Type B pancreatic cell (in vitro differentiated cells): ENCODE measurements at regions not wholly inside any gene's neighbourhood (a gene's known extent, or its start where the extent isn't known, plus 50 kb on each side); places are given as distances from the start of the nearest gene placed in this dataset.

Experiments
- DNase-seq: peaks from one replicate; pipeline ENCODE4 v3.0.0; 2021; ENCODE audit warnings: mixed read lengths; ENCODE audit not compliant: unreplicated experiment; ENCODE audit errors: extremely low spot score
- H3K27ac Mint-ChIP-seq: 2 replicates; pipeline ENCODE4 v1.8.0; 2021; ENCODE audit warnings: mild to moderate bottlenecking, mixed read lengths
- H3K27me3 Mint-ChIP-seq: 2 replicates; pipeline ENCODE4 v1.8.0; 2021; ENCODE audit warnings: mixed read lengths
- H3K36me3 Mint-ChIP-seq: 2 replicates; pipeline ENCODE4 v1.8.0; 2021; ENCODE audit warnings: mixed read lengths
- H3K4me1 Mint-ChIP-seq: one replicate; pipeline ENCODE4 v1.8.0; 2021; ENCODE audit warnings: mixed read lengths; ENCODE audit not compliant: unreplicated experiment
- H3K4me3 Mint-ChIP-seq: 2 replicates; pipeline ENCODE4 v1.8.0; 2021; ENCODE audit warnings: mild to moderate bottlenecking, mixed read lengths
- H3K9me3 Mint-ChIP-seq: 2 replicates; pipeline ENCODE4 v1.8.0; 2021; ENCODE audit warnings: mixed read lengths
- TF ChIP-seq, protein P1 (sequence below): fragments of 200-600 bp; sonication (generic); conservative IDR thresholded peaks from 2 replicates; pipeline ENCODE4 v1.5.0; 2021; ENCODE audit warnings: antibody characterized with exemption, mild to moderate bottlenecking

DNA sequence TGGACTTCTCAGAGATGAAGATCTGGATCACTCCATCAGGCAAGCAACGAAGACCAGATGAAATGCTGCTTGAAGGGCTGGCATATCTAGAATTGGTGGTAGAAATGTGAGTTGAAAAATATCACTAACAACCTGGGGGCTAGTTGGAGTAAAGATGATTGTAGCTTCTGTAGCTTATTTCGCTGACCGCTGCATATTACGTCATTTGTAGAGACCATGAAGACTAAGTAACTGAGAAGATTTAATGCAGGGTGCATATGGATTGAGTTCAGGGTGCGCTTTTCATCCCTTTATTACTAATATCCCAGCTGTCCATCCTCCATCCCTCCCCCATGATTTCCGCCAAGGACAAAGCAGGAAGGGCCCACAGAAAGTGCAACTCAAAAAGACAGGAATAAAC is 1364.0 kb downstream of the PCDH9 start:
- H3K9me3 Mint-ChIP-seq: no peaks in the 10 kb centered on the region
- no peak overlapping the region for H3K4me3 Mint-ChIP-seq
- DNase-seq: no peak
- H3K36me3 Mint-ChIP-seq: no peaks in the 10 kb centered on the region
- no peaks in the 10 kb centered on the region for H3K27me3 Mint-ChIP-seq
- no peaks in the 10 kb centered on the region for H3K4me1 Mint-ChIP-seq
- TF ChIP-seq, protein P1, sequence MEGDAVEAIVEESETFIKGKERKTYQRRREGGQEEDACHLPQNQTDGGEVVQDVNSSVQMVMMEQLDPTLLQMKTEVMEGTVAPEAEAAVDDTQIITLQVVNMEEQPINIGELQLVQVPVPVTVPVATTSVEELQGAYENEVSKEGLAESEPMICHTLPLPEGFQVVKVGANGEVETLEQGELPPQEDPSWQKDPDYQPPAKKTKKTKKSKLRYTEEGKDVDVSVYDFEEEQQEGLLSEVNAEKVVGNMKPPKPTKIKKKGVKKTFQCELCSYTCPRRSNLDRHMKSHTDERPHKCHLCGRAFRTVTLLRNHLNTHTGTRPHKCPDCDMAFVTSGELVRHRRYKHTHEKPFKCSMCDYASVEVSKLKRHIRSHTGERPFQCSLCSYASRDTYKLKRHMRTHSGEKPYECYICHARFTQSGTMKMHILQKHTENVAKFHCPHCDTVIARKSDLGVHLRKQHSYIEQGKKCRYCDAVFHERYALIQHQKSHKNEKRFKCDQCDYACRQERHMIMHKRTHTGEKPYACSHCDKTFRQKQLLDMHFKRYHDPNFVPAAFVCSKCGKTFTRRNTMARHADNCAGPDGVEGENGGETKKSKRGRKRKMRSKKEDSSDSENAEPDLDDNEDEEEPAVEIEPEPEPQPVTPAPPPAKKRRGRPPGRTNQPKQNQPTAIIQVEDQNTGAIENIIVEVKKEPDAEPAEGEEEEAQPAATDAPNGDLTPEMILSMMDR: no peak
- H3K27ac Mint-ChIP-seq: no peak overlapping the region

DNA sequence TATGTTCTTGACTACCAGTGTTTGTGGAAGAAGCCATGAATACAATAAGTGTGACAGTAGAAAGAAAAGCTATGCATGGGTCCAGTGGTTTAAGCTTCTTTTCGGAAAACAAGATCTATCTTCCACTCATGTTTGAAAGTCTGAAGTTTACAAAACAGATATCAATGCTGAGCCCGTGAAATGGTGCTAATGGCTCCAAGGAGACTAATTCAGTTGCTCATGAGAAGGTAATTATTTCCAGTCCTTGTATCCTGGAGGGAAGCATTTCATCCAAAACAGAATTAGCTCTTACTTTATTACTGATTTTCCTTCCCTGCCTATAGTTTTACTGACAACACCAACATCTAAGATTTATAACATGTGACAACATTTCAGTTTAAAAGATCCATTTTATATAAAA is 1364.9 kb downstream of the PCDH9 start:
- Mint-ChIP-seq H3K4me3 (no peak overlapping the region), H3K36me3 (no peaks in the 10 kb centered on the region), H3K4me1 (no peaks in the 10 kb centered on the region), H3K27me3 (no peaks in the 10 kb centered on the region), H3K9me3 (no peaks in the 10 kb centered on the region), H3K27ac (no peak overlapping the region)
- no peak for DNase-seq
- TF ChIP-seq, protein P1: no peak

DNA sequence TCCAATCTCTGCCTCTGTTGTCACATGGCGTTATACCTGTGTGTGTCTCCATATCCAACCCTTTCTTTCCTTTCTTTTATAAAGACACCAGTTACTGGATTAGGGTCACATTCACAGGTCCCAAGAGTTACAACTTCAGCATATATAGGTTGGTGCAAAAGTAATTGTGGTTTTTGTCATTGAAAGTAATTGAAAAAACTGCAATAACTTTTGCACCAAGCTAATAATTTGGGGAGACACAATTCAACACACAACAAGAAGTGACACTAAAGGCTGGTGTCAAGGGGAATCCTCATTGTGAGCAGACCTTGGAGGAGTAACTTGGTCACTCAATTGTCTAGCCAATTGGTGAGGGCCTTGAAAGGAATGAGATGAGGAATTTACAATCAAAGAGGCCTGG is 1366.1 kb downstream of the PCDH9 start:
- H3K27ac Mint-ChIP-seq: no peak overlapping the region
- H3K9me3 Mint-ChIP-seq: no peaks in the 10 kb centered on the region

DNA sequence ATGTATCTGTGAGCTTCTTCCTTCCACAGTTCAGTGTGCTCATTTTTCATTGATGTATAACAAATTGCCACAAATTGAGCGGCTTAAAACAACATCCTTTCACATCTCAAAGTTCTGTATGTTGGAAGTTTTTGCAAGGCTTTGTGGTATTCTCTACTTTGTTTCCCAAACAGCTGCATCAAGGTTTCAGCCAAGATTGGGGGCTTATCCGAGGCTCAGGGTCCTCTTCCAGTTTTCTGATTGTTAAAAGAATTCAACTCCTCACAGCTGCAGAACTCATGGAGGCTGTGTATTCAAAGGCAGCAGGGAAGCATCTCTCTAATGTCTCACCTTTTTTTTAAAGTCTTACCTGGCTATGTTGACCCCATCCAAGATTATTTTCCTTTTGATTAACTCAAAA is 1369.8 kb downstream of the PCDH9 start:
- H3K36me3 Mint-ChIP-seq: no peaks in the 10 kb centered on the region
- no peaks in the 10 kb centered on the region for H3K27me3 Mint-ChIP-seq
- peaks cover under 1% of the 10 kb centered on the region for H3K4me1 Mint-ChIP-seq
- TF ChIP-seq, protein P1: no peak
- no peaks in the 10 kb centered on the region for H3K9me3 Mint-ChIP-seq
- H3K4me3 Mint-ChIP-seq: no peak overlapping the region
- H3K27ac Mint-ChIP-seq: no peak overlapping the region
- DNase-seq: no peak

More for the DNA sequence above, 1366.1 kb downstream of the PCDH9 start:
- Mint-ChIP-seq H3K36me3 (no peaks in the 10 kb centered on the region), H3K27me3 (no peaks in the 10 kb centered on the region), H3K4me1 (no peaks in the 10 kb centered on the region), H3K4me3 (no peak overlapping the region)
- DNase-seq: no peak
- TF ChIP-seq, protein P1: no peak

DNA sequence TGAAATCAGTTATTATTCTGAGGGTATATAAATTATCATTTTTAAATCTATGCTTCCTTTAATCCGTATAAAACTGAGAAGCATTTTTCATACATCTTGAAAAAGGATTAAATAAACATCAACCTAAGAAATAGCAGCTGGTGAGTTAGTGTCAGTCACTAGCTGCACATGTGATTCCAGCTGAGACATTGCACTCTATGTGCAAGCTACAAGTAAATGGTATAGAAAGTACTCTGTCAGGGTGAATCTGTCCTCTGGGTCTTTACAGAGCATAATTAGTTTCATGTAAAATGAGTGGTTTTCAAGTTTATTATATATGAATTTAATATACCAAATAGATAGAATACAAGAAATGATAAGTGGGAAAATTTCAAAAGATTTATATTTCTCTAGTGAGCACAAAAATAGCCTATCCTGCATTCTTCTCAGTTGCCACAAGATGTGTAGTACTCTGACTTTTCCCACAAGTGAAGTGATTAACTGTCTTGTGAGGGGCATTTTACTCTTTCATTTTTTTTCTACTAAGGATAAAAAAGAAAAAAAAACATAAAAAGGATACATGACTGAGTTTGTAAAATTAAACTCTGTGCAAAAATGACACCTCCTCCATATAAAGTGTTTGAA is 1372.1 kb downstream of the PCDH9 start:
- Mint-ChIP-seq H3K4me1 (peaks cover 6% of the 10 kb centered on the region), H3K9me3 (no peaks in the 10 kb centered on the region), H3K4me3 (no peak overlapping the region), H3K36me3 (no peaks in the 10 kb centered on the region), H3K27me3 (no peaks in the 10 kb centered on the region), H3K27ac (no peak overlapping the region)
- TF ChIP-seq, protein P1: no peak
- DNase-seq: no peak

DNA sequence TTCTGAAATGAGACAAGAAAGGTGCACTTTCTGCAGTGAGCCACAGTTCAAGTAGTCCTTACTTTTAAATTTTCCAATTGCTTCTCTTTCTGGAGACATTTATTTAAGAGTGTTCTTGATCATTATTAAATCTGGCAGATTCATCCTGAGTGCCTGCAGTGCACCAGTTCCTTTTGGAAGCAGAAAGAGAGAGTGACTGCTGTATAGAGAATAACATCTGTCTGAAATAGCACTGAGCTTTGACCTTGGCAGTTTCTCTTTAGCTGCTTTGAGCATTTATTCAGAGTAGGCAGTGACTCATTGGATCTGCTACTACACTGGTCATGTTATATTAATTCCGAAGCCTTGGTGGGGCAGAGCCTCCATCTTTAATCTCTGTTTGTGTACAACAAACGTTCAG is 1373.7 kb downstream of the PCDH9 start:
- Mint-ChIP-seq H3K4me1 (peaks cover 6% of the 10 kb centered on the region), H3K4me3 (no peak overlapping the region), H3K9me3 (no peaks in the 10 kb centered on the region), H3K36me3 (no peaks in the 10 kb centered on the region), H3K27ac (no peak overlapping the region), H3K27me3 (no peaks in the 10 kb centered on the region)
- TF ChIP-seq, protein P1: no peak
- no peak for DNase-seq
